PC-3 (cell line): ENCODE measurements at regions not wholly inside any gene's neighbourhood (a gene's known extent, or its start where the extent isn't known, plus 50 kb on each side); places are given as distances from the start of the nearest gene placed in this dataset.

Experiments used
- ATAC-seq: fragments of 200-7000 bp; cut with Tn5 transposase; 2 replicates; pipeline ENCODE4 v1.9.1; 2020; ENCODE audit warnings: mild to moderate bottlenecking, moderate library complexity
- BruUV-seq: library from RNA; stranded (reverse); fragments of 400-500 nt; replicated peaks from 2 replicates; lab custom pipeline; 2021; lab: Mats Ljungman, UMichigan
- CTCF ChIA-PET: fragments of 300-600 bp; sonication (Branson Sonifier 250); formaldehyde crosslinking; loops from one replicate; lab custom pipeline; 2022; ENCODE audit warnings: antibody characterized with exemption; lab: Charles Lee
- POLR2A ChIA-PET: fragments of 300-600 bp; sonication (Branson Sonifier 250); formaldehyde crosslinking; loops from one replicate; lab custom pipeline; 2022; ENCODE audit warnings: antibody characterized with exemption; ENCODE audit not compliant: unreplicated experiment; lab: Charles Lee
- DNase-seq: peaks from one replicate; pipeline ENCODE4 v3.0.0-alpha.2; 2015
- H2AFZ ChIP-seq: fragments of 300-600 bp; sonication (generic); 2 replicates; pipeline ENCODE4 v1.6.0; 2016; ENCODE audit warnings: antibody characterized with exemption, low read length
- H3F3A ChIP-seq: fragments of 300-600 bp; sonication (generic); one replicate; pipeline ENCODE4 v1.6.0; 2017; ENCODE audit warnings: antibody characterized with exemption, low read length, control low read depth, mild to moderate bottlenecking; ENCODE audit not compliant: unreplicated experiment
- H3K27ac ChIP-seq: fragments of 300-600 bp; sonication (generic); 2 replicates; pipeline ENCODE4 v1.5.1; 2016; ENCODE audit warnings: mild to moderate bottlenecking, low read length
- H3K27me3 ChIP-seq: fragments of 300-600 bp; sonication (generic); 2 replicates; pipeline ENCODE4 v1.6.1; 2016; ENCODE audit warnings: low read length, mixed read lengths
- H3K36me3 ChIP-seq: fragments of 300-600 bp; sonication (generic); 2 replicates; pipeline ENCODE4 v1.6.1; 2016; ENCODE audit warnings: low read depth, mixed run types, low read length, mixed read lengths
- H3K4me1 ChIP-seq: fragments of 300-600 bp; sonication (generic); 2 replicates; pipeline ENCODE4 v1.5.1; 2016; ENCODE audit warnings: low read length; ENCODE audit not compliant: insufficient read depth
- H3K4me2 ChIP-seq: fragments of 300-600 bp; sonication (generic); 2 replicates; pipeline ENCODE4 v1.6.0; 2016; ENCODE audit warnings: low read length
- H3K4me3 ChIP-seq: fragments of 300-600 bp; sonication (generic); 2 replicates; pipeline ENCODE4 v1.5.1; 2016; ENCODE audit warnings: mild to moderate bottlenecking, low read length, mixed read lengths
- H3K79me2 ChIP-seq: fragments of 300-600 bp; sonication (generic); 2 replicates; pipeline ENCODE4 v1.6.1; 2017; ENCODE audit warnings: low read length, mixed read lengths
- H3K9ac ChIP-seq: fragments of 300-600 bp; sonication (generic); 2 replicates; pipeline ENCODE4 v1.6.0; 2016; ENCODE audit warnings: mild to moderate bottlenecking, low read length
- H3K9me2 ChIP-seq: fragments of 300-600 bp; sonication (generic); replicated peaks from 2 replicates; pipeline ENCODE4 v1.6.1; 2016; ENCODE audit warnings: mixed run types, low read length, mixed read lengths
- H3K9me3 ChIP-seq: fragments of 300-600 bp; sonication (generic); 2 replicates; pipeline ENCODE4 v1.6.1; 2016; ENCODE audit warnings: low read length, mixed read lengths
- H4K20me1 ChIP-seq: fragments of 300-600 bp; sonication (generic); 2 replicates; pipeline ENCODE4 v1.6.1; 2016; ENCODE audit warnings: low read length, mixed read lengths
- CTCF ChIP-seq: fragments of 300-600 bp; sonication (generic); conservative IDR thresholded peaks from 2 replicates; pipeline ENCODE4 v1.5.1; 2017; ENCODE audit warnings: antibody characterized with exemption, low read depth, mild to moderate bottlenecking, low read length
- EZH2 ChIP-seq: fragments of 300-600 bp; sonication (generic); IDR thresholded peaks from one replicate; pipeline ENCODE4 v1.6.1; 2017; ENCODE audit warnings: antibody characterized with exemption, mild to moderate bottlenecking, low read length; ENCODE audit not compliant: unreplicated experiment
- EZH2phosphoT487 ChIP-seq: fragments of 300-600 bp; sonication (generic); IDR thresholded peaks from 2 replicates; pipeline ENCODE4 v1.6.1; 2018; ENCODE audit warnings: mild to moderate bottlenecking, antibody characterized with exemption, low read length, borderline replicate concordance
- intact Hi-C: fragments of 100-400 bp; cut with micrococcal nuclease; formaldehyde crosslinking; loops from 2 replicates; pipeline ENCODE4 v1.9.0; 2023

- no peak for ATAC-seq
- CTCF ChIA-PET, result no interaction called here
Measured at GRCh38 chr3:106820726-106821362, 556.4 kb upstream of the CCDC54 start.

GRCh38 chr3:106821801-106822200 lies 555.4 kb upstream of the CCDC54 start:
- no peak overlapping the region for H2AFZ ChIP-seq
- no peak overlapping the region for H3K4me2 ChIP-seq
- H4K20me1 ChIP-seq, result no peaks in the 10 kb centered on the region
- H3F3A ChIP-seq, result no peaks in the 10 kb centered on the region
- no peaks in the 10 kb centered on the region for H3K9me2 ChIP-seq
- H3K9me3 ChIP-seq, result no peaks in the 10 kb centered on the region
- H3K79me2 ChIP-seq, result no peaks in the 10 kb centered on the region
- no peak overlapping the region for H3K9ac ChIP-seq
- H3K27ac ChIP-seq, result no peak overlapping the region
- H3K27me3 ChIP-seq, result no peaks in the 10 kb centered on the region
- BruUV-seq, result no TSS peak
- TF ChIP-seq CTCF, result no peak
- H3K4me1 ChIP-seq, result peaks cover 5% of the 10 kb centered on the region; the same call in 1 of the 2 replicates
- DNase-seq (no peak), ATAC-seq (no peak)
- H3K4me3 ChIP-seq, result no peak overlapping the region
- no peaks in the 10 kb centered on the region for H3K36me3 ChIP-seq
- CTCF ChIA-PET, result no interaction called here
- POLR2A ChIA-PET, result no interaction called here
- intact Hi-C loops, result loop anchor here (10.0 kb wide), 1 partner anchor 197 kb away; no protein-coding TSS in a partner anchor

More at GRCh38 chr3:106820726-106821362, 556.4 kb upstream of the CCDC54 start:
- no peak for DNase-seq
- H3K79me2 ChIP-seq, result no peaks in the 10 kb centered on the region
- intact Hi-C loops, result loop anchor here (10.0 kb wide), 1 partner anchor 196 kb away; no protein-coding TSS in a partner anchor
- POLR2A ChIA-PET, result no interaction called here
- H3K9me3 ChIP-seq, result no peaks in the 10 kb centered on the region
- no peaks in the 10 kb centered on the region for H3K9me2 ChIP-seq
- no peaks in the 10 kb centered on the region for H3K36me3 ChIP-seq
- BruUV-seq, result no TSS peak
- H2AFZ ChIP-seq, result no peak overlapping the region
- no peak overlapping the region for H3K27ac ChIP-seq
- H3K4me3 ChIP-seq, result no peak overlapping the region
- H4K20me1 ChIP-seq, result no peaks in the 10 kb centered on the region
- H3K27me3 ChIP-seq, result no peaks in the 10 kb centered on the region
- H3K9ac ChIP-seq, result no peak overlapping the region
- H3F3A ChIP-seq, result no peaks in the 10 kb centered on the region
- H3K4me2 ChIP-seq, result no peak overlapping the region
- H3K4me1 ChIP-seq, result peaks cover 5% of the 10 kb centered on the region; the same call in 1 of the 2 replicates
- TF ChIP-seq EZH2phosphoT487 (no peak), EZH2 (no peak), CTCF (no peak)

GRCh38 chr3:106822204-106822603 lies 555.0 kb upstream of the CCDC54 start:
- H3K36me3 ChIP-seq, result no peaks in the 10 kb centered on the region
- H3K9ac ChIP-seq, result no peak overlapping the region
- no TSS peak for BruUV-seq
- H3K4me1 ChIP-seq, result peaks cover 5% of the 10 kb centered on the region; the same call in 1 of the 2 replicates
- no peaks in the 10 kb centered on the region for H3K9me2 ChIP-seq
- no peaks in the 10 kb centered on the region for H3F3A ChIP-seq
- H3K4me3 ChIP-seq, result no peak overlapping the region
- no peaks in the 10 kb centered on the region for H3K79me2 ChIP-seq
- ChIA-PET POLR2A (no interaction called here), CTCF (no interaction called here)
- TF ChIP-seq EZH2, result no peak
- TF ChIP-seq EZH2phosphoT487, result no peak
- TF ChIP-seq CTCF, result no peak
- intact Hi-C loops, result loop anchor here (10.0 kb wide), 1 partner anchor 197 kb away; no protein-coding TSS in a partner anchor
- no peaks in the 10 kb centered on the region for H4K20me1 ChIP-seq
- H3K9me3 ChIP-seq, result no peaks in the 10 kb centered on the region
- H3K4me2 ChIP-seq, result no peak overlapping the region
- DNase-seq (no peak), ATAC-seq (no peak)
- no peak overlapping the region for H2AFZ ChIP-seq
- H3K27me3 ChIP-seq, result no peaks in the 10 kb centered on the region
- H3K27ac ChIP-seq, result no peak overlapping the region
